Esophagus squamous epithelium (tissue), 5 donors: ENCODE measurements at regions not wholly inside any gene's neighbourhood (a gene's known extent, or its start where the extent isn't known, plus 50 kb on each side); places are given as distances from the start of the nearest gene placed in this dataset.

ENCODE experiments used
- DNase-seq: peaks from one replicate; lab custom pipeline; 2025; lab: John Stamatoyannopoulos, UW
- H3K27ac ChIP-seq, 4 donors: fragments of 200-600 bp; sonication (generic); one replicate each; pipeline ENCODE4 v1.5.1; 2016 to 2019; ENCODE audit warnings: mild to moderate bottlenecking in 1 of 4
- H3K27me3 ChIP-seq, 4 donors: fragments of 200-600 bp; sonication (generic); 1 replicate in 3 of 4; 2 replicates in 1 of 4; pipeline versions ENCODE4 v1.5.1 to v1.6.0; 2017 to 2021; ENCODE audit warnings: antibody characterized with exemption in 1 of 4
- H3K36me3 ChIP-seq, 3 donors: fragments of 200-600 bp; sonication (generic); one replicate each; pipeline ENCODE4 v1.5.1; 2016 to 2019
- H3K4me1 ChIP-seq, 3 donors: fragments of 200-600 bp; sonication (generic); one replicate each; pipeline ENCODE4 v1.5.1; 2017 to 2019
- H3K4me3 ChIP-seq, 4 donors: fragments of 200-600 bp; sonication (generic); 1 replicate in 3 of 4; 2 replicates in 1 of 4; pipeline ENCODE4 v1.5.1; 2016 to 2019; ENCODE audit warnings: mild to moderate bottlenecking in 2 of 4, moderate library complexity in 1 of 4
- H3K9me3 ChIP-seq, 3 donors: fragments of 200-600 bp; sonication (generic); one replicate each; pipeline ENCODE4 v1.5.1; 2016 to 2019
- CTCF ChIP-seq, 6 experiments: fragments of 450-650 bp in 4 of 6; fragments of 200-600 bp in 2 of 6; sonication (generic) in 2 of 6; IDR thresholded peaks; one replicate each; pipeline ENCODE4 v1.5.1; 2016 to 2019; ENCODE audit warnings: antibody characterized with exemption in 6 of 6, mild to moderate bottlenecking in 4 of 6, moderate library complexity in 4 of 6
- POLR2A ChIP-seq, 4 donors: fragments of 450-650 bp; IDR thresholded peaks; one replicate each; pipeline ENCODE4 v1.6.1; 2017; ENCODE audit warnings: antibody characterized with exemption in 4 of 4, mild to moderate bottlenecking in 4 of 4, moderate library complexity in 3 of 4
- WGBS, 2 donors: methylation state at CpG; one replicate each; pipeline ENCODE4 v1.1.5; 2018; 5-methylcytosine and 5-hydroxymethylcytosine counted together
- intact Hi-C: fragments of 100-400 bp; cut with DNase I; formaldehyde crosslinking; loops from one replicate; pipeline ENCODE4 v1.15.0; 2022
- donor health status: DM: yes; HTN: yes; CAD: no.

DNA sequence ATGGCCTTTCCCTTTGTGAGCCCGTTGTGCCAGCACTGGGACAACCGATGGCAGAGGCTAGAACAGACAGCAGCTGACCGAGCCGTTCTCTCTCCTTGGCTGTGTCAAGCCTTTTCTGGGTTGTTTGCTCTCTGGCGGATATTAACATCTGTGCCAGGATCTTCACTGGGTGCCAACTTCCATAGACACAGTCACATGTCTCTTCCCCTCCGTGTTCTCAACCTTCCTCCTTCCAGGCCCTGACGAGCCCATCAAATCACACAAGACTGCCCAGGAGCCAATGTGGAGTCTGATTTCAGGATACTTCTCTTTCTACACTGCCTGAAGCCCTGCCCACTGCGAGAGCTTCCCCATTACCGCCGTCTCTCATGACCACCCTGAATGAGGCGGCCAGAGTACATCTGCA lies 111.0 kb upstream of the RALGAPA2 start:
- no peaks in the 10 kb centered on the region for H3K9me3 ChIP-seq
- H3K27me3 ChIP-seq: peaks cover 0 to 62% (median 0%) of the 10 kb centered on the region in 4 donors
- H3K36me3 ChIP-seq: no peaks in the 10 kb centered on the region
- 64 to 83% methylated on average over 7 to 11 of the region's 11 CpGs for WGBS, 2 donors
- DNase-seq: no peak
- peaks cover 0 to 8% (median 0%) of the 10 kb centered on the region in 3 donors for H3K4me1 ChIP-seq
- H3K27ac ChIP-seq: no peak overlapping the region
- TF ChIP-seq CTCF (IDR thresholded peaks at IDR 0.05) (no peak), POLR2A (IDR thresholded peaks at IDR 0.05) (no peak)
- intact Hi-C loops: loop anchor here (10.0 kb wide), 2 partner anchors 159 to 219 kb away; no protein-coding TSS in a partner anchor
- H3K4me3 ChIP-seq: no peak overlapping the region

DNA sequence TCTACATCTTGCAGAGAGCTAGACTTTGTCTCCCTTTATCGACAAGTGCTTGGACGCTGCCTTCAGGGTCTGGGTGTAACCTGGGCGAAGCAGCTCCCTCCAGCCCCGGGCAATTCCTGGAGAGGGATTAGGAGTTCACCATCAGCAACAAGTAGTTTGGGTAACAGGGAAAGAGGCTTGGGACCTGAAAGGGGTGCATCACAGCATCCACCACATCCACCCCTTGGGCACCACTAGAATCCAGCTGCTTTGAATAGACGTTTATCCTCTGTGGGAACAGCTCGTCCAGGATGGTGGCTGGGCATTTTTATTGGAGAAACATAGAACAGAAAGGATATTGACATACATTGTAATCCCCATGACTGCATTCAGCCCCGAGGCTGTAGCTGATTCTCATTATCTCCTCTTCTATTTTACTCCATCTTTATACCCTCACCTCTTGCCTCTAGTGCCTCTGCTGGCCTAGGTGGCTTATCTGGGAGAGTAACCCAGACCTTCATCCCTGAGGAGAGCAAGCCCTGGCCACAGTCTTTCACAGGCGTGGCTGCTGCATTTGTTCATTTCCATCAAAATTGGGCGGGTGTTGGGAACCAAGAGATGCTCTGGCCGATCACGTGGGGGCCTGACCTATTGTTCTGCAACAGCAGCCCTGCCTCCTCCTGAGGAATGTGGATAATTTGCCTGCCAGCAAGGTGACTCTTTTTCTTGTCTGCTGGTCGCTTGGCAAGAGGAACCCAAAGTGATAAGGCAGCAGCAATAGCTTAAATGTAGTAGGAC lies 109.2 kb upstream of the RALGAPA2 start:
- intact Hi-C loops: loop anchor here (10.0 kb wide), 2 partner anchors 157 to 217 kb away; no protein-coding TSS in a partner anchor
- H3K27ac ChIP-seq: no peak overlapping the region
- H3K9me3 ChIP-seq: no peaks in the 10 kb centered on the region
- DNase-seq: no peak
- peaks cover 0 to 8% (median 0%) of the 10 kb centered on the region in 3 donors for H3K4me1 ChIP-seq
- peaks cover 0 to 52% (median 0%) of the 10 kb centered on the region in 4 donors for H3K27me3 ChIP-seq
- no peak overlapping the region for H3K4me3 ChIP-seq
- WGBS, 2 donors: 58 to 62% methylated on average over 11 of the region's 12 CpGs
- TF ChIP-seq POLR2A (IDR thresholded peaks at IDR 0.05) (no peak), CTCF (IDR thresholded peaks at IDR 0.05) (no peak)
- no peaks in the 10 kb centered on the region for H3K36me3 ChIP-seq

DNA sequence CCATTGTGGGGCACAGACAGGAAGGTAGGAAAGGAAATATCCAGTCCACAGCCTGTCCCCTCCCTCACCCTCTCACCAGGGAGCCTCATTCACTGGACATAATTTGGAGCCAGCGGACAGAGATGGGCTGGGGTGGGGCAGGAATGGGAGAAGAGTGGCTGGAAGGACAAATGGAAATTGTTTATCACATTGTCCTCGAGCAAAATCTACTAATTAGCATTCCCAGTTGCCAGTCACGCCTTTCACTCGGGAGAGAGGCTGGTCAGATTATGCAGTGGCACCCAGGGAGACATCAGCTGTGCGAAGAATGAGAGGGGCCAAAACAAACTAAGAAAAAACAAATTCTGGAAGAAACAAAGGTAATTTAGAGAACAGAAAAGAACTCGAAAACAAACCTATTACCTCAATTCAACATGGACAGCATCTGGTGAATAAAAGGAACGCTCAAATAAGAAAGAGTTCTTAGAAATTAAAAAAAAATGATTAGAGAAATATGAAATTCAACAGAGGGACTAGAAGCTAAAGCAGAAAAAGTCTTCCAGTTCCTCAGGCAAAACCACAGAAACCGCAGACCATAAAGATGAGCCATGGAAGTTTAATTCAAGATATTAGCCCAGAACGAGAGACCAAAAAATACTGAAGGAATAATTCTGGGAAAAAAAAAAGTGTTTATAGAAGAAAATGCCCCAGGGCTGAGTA lies 108.5 kb upstream of the RALGAPA2 start:
- H3K27me3 ChIP-seq: peaks cover 0 to 47% (median 0%) of the 10 kb centered on the region in 4 donors
- H3K4me1 ChIP-seq: peaks cover 0 to 8% (median 0%) of the 10 kb centered on the region in 3 donors
- no peak for DNase-seq
- WGBS, 2 donors: 52 to 59% methylated on average over 8 to 9 of the region's 9 CpGs
- intact Hi-C loops: loop anchor here (10.0 kb wide), 2 partner anchors 156 to 216 kb away; no protein-coding TSS in a partner anchor
- H3K9me3 ChIP-seq: no peaks in the 10 kb centered on the region
- no peak overlapping the region for H3K4me3 ChIP-seq
- no peak for TF ChIP-seq CTCF (IDR thresholded peaks at IDR 0.05)
- no peak for TF ChIP-seq POLR2A (IDR thresholded peaks at IDR 0.05)
- no peaks in the 10 kb centered on the region for H3K36me3 ChIP-seq
- no peak overlapping the region for H3K27ac ChIP-seq

DNA sequence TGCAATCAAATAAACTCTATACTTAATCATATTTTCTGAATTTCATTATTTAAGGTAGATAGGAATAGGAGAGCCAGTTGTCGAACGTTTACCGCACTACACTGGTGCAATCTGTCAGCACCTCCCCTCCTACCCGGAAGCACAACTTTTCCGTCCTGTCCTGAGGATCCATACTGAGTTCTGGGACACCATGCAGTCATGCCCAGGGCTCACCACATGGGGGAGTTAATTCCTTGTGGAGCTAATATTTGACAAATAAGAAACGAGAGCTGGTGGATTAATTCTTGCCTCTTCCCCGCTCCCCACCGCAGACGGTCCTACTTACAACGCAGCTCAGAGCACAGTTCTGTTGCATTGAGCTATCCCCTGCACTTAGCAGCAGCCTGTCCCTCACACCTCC lies 107.7 kb upstream of the RALGAPA2 start:
- H3K4me3 ChIP-seq: no peak overlapping the region
- DNase-seq: no peak
- TF ChIP-seq CTCF (IDR thresholded peaks at IDR 0.05): peak in 4 of 6 experiments; percentile 10 to 32 (median 17)
- TF ChIP-seq POLR2A (IDR thresholded peaks at IDR 0.05): no peak
- WGBS, 2 donors: 69 to 77% methylated on average over 10 of the region's 10 CpGs
- no peaks in the 10 kb centered on the region for H3K36me3 ChIP-seq
- peaks cover 0 to 5% (median 0%) of the 10 kb centered on the region in 3 donors for H3K4me1 ChIP-seq
- H3K27ac ChIP-seq: no peak overlapping the region
- intact Hi-C loops: loop anchor here (10.0 kb wide), 2 partner anchors 155 to 215 kb away; no protein-coding TSS in a partner anchor
- H3K27me3 ChIP-seq: peaks cover 0 to 39% (median 0%) of the 10 kb centered on the region in 4 donors
- no peaks in the 10 kb centered on the region for H3K9me3 ChIP-seq
